Cardiac muscle cell (in vitro differentiated cells and primary cell): ENCODE measurements at regions not wholly inside any gene's neighbourhood (a gene's known extent, or its start where the extent isn't known, plus 50 kb on each side); places are given as distances from the start of the nearest gene placed in this dataset.
"Not testable (repeated sequence)": the region's sequence is repeated elsewhere in the genome, so short reads cannot be mapped to it uniquely, and the experiment has no call there.

Source experiments
- DNase-seq, 2 donors: peaks; one replicate each; pipeline versions ENCODE4 v3.0.0 to v3.0.0-alpha.2; 2010 to 2017; ENCODE audit warnings: low read depth in 1 of 2, low spot score in 1 of 2
- H3K27ac ChIP-seq: fragments of 200-600 bp; sonication (generic); 2 replicates; pipeline ENCODE4 v1.5.1; 2016
- H3K27me3 ChIP-seq: fragments of 200-600 bp; sonication (generic); 2 replicates; pipeline ENCODE4 v1.6.0; 2016; ENCODE audit warnings: control low read depth
- H3K36me3 ChIP-seq: fragments of 200-600 bp; sonication (generic); 2 replicates; pipeline ENCODE4 v1.5.1; 2016; ENCODE audit warnings: control low read depth
- H3K4me1 ChIP-seq: fragments of 200-600 bp; sonication (generic); 2 replicates; pipeline ENCODE4 v1.8.1; 2017; ENCODE audit warnings: low read depth, mild to moderate bottlenecking, mixed run types
- H3K4me3 ChIP-seq: fragments of 200-600 bp; sonication (generic); 2 replicates; pipeline ENCODE4 v1.5.1; 2016; ENCODE audit warnings: mild to moderate bottlenecking
- H3K9me3 ChIP-seq: fragments of 200-600 bp; sonication (generic); 2 replicates; pipeline ENCODE4 v1.5.1; 2017; ENCODE audit warnings: low read depth, mild to moderate bottlenecking, control low read depth
- CTCF ChIP-seq: IDR thresholded peaks from 2 replicates; pipeline ENCODE4 v1.5.1; 2012; ENCODE audit warnings: low read depth, mild to moderate bottlenecking, low read length

- Histone ChIP-seq H3K27me3 (peaks cover 23% of the 10 kb centered on the region), H3K4me3 (no peak overlapping the region), H3K9me3 (no peaks in the 10 kb centered on the region), H3K27ac (no peak overlapping the region), H3K4me1 (no peaks in the 10 kb centered on the region), H3K36me3 (no peaks in the 10 kb centered on the region)
- TF ChIP-seq CTCF = no peak
- DNase-seq = no peak
These were observed 126.1 kb downstream of the TFAP2C start for GRCh38 chr20:56755201-56755600.

GRCh38 chr20:56756658-56757057 is 127.6 kb downstream of the TFAP2C start:
- H3K36me3 ChIP-seq, DNase-seq, H3K4me3 ChIP-seq, H3K27me3 ChIP-seq, H3K9me3 ChIP-seq, H3K27ac ChIP-seq, H3K4me1 ChIP-seq: not testable (repeated sequence)

DNA sequence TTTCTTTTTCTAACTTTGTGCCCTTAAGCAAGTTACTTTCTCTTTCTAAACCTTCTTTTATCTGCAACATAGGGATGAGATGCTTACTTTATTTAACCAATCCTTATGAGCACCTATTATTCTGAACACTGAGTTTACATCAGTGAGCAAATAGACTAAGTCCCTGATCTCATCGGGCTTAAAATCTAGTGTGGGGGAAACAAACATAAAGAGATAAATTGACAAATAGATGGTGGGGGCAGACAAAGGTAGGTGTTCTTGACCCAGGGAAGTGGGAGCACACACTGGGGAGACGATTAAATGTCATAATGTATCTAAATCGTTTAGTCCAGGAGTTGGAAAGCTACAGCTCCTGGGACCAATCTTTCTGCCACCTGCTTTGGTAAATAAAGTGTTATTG is 129.6 kb downstream of the TFAP2C start:
- Histone ChIP-seq H3K36me3 (no peaks in the 10 kb centered on the region), H3K9me3 (no peaks in the 10 kb centered on the region), H3K27ac (no peak overlapping the region), H3K4me1 (no peaks in the 10 kb centered on the region), H3K27me3 (no peaks in the 10 kb centered on the region), H3K4me3 (no peak overlapping the region)
- no peak for TF ChIP-seq CTCF
- no peak for DNase-seq

GRCh38 chr20:56759741-56760278 is 130.7 kb downstream of the TFAP2C start:
- no peaks in the 10 kb centered on the region for H3K36me3 ChIP-seq
- DNase-seq = no peak
- TF ChIP-seq CTCF = no peak
- H3K4me1 ChIP-seq = no peaks in the 10 kb centered on the region
- no peak overlapping the region for H3K27ac ChIP-seq
- H3K4me3 ChIP-seq = no peak overlapping the region
- H3K9me3 ChIP-seq = no peaks in the 10 kb centered on the region
- H3K27me3 ChIP-seq = no peaks in the 10 kb centered on the region

GRCh38 chr20:56760610-56761009 is 131.5 kb downstream of the TFAP2C start:
- no peaks in the 10 kb centered on the region for H3K9me3 ChIP-seq
- no peak overlapping the region for H3K27ac ChIP-seq
- no peak for TF ChIP-seq CTCF
- no peak for DNase-seq
- no peak overlapping the region for H3K4me3 ChIP-seq
- H3K4me1 ChIP-seq = no peaks in the 10 kb centered on the region
- H3K27me3 ChIP-seq = no peaks in the 10 kb centered on the region
- H3K36me3 ChIP-seq = no peaks in the 10 kb centered on the region

- H3K36me3 ChIP-seq = no peaks in the 10 kb centered on the region
- H3K27me3 ChIP-seq = no peaks in the 10 kb centered on the region
- H3K4me3 ChIP-seq = no peak overlapping the region
- no peak for TF ChIP-seq CTCF
- no peak for DNase-seq
- H3K4me1 ChIP-seq = no peaks in the 10 kb centered on the region
- no peaks in the 10 kb centered on the region for H3K9me3 ChIP-seq
- H3K27ac ChIP-seq = no peak overlapping the region
These were observed 132.3 kb downstream of the TFAP2C start for GRCh38 chr20:56761393-56761792.
